GM19467 (cell line): ENCODE measurements at regions not wholly inside any gene's neighbourhood (a gene's known extent, or its start where the extent isn't known, plus 50 kb on each side); places are given as distances from the start of the nearest gene placed in this dataset.
"Not testable (repeated sequence)": the region's sequence is repeated elsewhere in the genome, so short reads cannot be mapped to it uniquely, and the experiment has no call there.

Experiments
- ATAC-seq: cut with Tn5 transposase; IDR thresholded peaks from one replicate; pipeline ENCODE4 v1.9.1; 2021; ENCODE audit warnings: mild to moderate bottlenecking, moderate library complexity; ENCODE audit not compliant: unreplicated experiment

GRCh38 chr14:83712418-83713129, 1817.4 kb upstream of the FLRT2 start:
- no peak for ATAC-seq

DNA sequence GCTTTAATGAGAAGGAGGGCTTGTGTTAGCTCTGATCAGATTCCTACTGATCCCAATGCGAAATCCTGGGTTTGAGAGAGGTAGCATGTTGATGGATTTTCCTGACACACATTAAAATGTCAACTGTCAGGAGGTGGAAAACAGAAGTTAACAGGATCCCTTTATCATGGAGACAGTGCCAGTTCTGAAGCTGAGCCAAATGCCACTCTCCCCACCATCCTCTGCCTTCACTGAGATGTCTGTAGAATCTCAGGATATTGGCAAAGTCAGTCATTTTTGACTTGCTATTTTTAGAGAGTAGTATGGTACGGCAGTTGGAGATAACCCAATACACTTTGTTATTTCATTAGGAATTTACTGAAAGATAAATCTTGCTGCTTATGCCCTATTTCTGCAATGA, 1816.2 kb upstream of the FLRT2 start:
- no peak for ATAC-seq

GRCh38 chr14:83714151-83714550, 1815.8 kb upstream of the FLRT2 start:
- ATAC-seq: no peak

- not testable (repeated sequence) for ATAC-seq
These were observed 1810.5 kb upstream of the FLRT2 start for GRCh38 chr14:83719435-83719834.

DNA sequence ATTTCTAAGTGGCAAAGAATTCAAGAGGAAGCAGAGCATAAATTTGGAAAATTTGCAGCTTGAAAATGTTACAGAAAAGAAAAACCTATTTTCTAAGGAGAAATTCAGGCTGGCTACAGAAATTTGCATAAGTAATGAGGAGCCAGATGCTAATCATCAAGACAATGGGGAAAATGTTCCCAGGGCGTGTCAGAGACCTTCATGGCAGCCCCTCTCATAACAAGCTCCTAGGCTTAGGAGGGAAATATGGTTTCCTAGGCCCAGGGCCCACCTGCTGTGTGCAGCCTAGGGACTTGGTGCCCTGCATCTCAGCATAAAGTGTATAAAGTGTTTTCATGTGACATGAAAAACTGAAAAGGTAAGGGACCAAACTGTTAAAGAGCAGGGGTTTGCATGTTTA, 1796.3 kb upstream of the FLRT2 start:
- ATAC-seq: no peak

DNA sequence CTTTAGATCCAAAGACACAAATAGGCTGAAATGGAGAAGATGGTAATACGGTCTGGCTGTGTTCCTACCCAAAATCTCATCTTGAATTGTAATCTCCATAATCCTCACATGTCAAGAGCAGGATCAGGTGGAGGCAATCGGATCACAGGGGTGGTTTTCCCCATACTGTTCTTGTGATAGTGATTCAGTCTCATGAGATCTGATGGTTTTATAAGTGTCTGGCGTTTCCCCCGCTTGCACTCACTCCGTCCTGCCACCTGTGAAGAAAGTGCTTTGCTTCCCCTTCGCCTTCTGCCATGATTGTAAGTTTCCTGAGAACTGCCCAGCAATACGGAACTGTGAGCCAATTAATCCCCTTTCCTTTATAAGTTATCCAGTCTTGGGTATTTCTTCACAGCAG, 1795.5 kb upstream of the FLRT2 start:
- no peak for ATAC-seq

DNA sequence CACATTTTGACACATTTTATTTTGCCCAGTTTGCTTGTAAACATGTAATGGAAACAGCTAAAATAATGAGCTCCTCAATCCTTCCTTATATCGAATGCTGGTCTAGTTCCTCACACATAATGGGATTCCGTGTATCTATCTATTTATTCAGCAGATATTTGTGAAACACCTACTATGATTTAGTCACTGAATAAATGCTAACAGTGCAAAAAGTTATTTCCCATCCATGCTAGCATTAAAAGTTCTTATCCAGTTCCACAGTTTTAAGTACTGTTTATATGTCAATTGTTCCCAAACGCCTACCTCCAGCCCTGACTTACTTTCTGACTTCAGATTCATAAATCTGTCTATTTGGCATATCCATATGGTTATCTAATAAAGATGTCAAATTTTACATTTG, 1788.7 kb upstream of the FLRT2 start:
- no peak for ATAC-seq

GRCh38 chr14:83744224-83744623, 1785.7 kb upstream of the FLRT2 start:
- no peak for ATAC-seq

- no peak for ATAC-seq
These were observed 1785.1 kb upstream of the FLRT2 start for GRCh38 chr14:83744891-83745290.

- ATAC-seq: no peak
These were observed 1783.6 kb upstream of the FLRT2 start for GRCh38 chr14:83746336-83746735.

GRCh38 chr14:83757916-83758315, 1772.0 kb upstream of the FLRT2 start:
- no peak for ATAC-seq

- ATAC-seq: no peak
These were observed 1765.0 kb upstream of the FLRT2 start for GRCh38 chr14:83764656-83765599.

- no peak for ATAC-seq
These were observed 1752.4 kb upstream of the FLRT2 start for GRCh38 chr14:83777516-83777915.

DNA sequence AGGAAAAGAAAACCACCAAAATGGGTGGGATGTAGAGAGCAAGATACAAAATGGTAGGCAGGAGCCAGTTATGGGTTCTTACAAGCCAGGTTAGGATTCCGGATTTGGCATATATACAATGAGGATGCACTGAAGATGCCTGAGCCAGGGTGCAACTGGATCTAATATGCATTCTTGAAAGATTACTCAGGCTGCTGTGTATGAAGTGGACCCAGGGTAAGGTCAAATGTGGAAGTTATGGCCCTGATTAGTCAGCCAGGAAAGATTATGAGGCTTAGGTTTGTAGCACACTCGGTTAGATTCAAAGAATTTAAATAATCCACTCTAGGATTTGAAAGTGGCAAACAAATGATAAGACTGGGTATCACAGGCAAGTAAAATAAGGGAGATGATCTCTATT, 1750.7 kb upstream of the FLRT2 start:
- ATAC-seq: no peak

GRCh38 chr14:83780321-83780720, 1749.6 kb upstream of the FLRT2 start:
- ATAC-seq: no peak

GRCh38 chr14:83798421-83798820, 1731.5 kb upstream of the FLRT2 start:
- no peak for ATAC-seq

GRCh38 chr14:83799233-83799632, 1730.7 kb upstream of the FLRT2 start:
- ATAC-seq: no peak

DNA sequence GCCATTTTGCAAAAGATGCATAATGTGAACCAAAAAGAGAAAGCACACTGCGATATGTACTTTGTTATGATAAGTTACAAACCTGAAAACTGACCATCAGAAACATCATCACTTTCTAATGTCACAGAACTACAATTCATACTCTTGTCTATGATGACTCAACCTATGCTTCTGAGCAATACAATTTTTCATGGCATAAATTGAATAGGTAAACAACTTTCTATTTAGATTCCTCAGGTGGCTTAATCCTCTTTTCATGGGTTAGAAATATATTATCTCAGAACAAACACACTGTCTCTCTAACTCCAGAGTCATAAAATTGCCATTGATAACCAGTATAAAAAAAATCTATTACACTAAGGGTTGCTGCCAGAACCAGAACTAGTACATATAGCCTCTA, 1715.0 kb upstream of the FLRT2 start:
- ATAC-seq: no peak

- ATAC-seq: no peak
These were observed 1713.2 kb upstream of the FLRT2 start for GRCh38 chr14:83816761-83817160.

DNA sequence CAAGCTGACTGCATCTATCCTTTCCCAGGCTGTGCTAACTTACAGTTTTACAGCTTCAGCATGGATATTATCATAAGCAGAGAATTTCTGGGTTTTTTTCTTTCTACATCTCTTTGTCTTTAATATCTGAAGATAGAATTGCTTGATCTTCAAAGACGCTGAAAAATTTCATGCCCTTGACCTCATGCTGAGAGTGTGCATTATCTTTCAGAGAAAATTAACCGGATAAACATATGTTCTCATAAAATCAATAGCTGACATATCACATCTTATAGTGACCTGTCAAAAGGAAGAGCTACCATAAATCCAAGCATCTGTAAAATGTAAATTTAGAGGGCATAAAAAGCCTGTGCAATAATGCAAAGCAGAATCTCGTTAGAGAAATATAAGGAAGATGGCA, 1704.1 kb upstream of the FLRT2 start:
- ATAC-seq: no peak

- ATAC-seq: no peak
These were observed 1703.1 kb upstream of the FLRT2 start for GRCh38 chr14:83826838-83827237.

- ATAC-seq: no peak
These were observed 1702.6 kb upstream of the FLRT2 start for GRCh38 chr14:83827383-83827782.
